GM19452 (cell line): ENCODE measurements at regions not wholly inside any gene's neighbourhood (a gene's known extent, or its start where the extent isn't known, plus 50 kb on each side); places are given as distances from the start of the nearest gene placed in this dataset.

ENCODE experiments used
- ATAC-seq: cut with Tn5 transposase; IDR thresholded peaks from one replicate; pipeline ENCODE4 v1.9.1; 2021; ENCODE audit not compliant: unreplicated experiment

- no peak for ATAC-seq
Observed at GRCh38 chr1:25024615-25025350, 94.7 kb upstream of the RUNX3 start.

- no peak for ATAC-seq
Observed at GRCh38 chr1:25023826-25024225, 93.8 kb upstream of the RUNX3 start.

GRCh38 chr1:25023190-25023578 lies 93.1 kb upstream of the RUNX3 start:
- no peak for ATAC-seq

- ATAC-seq: peak; percentile 75
Observed at GRCh38 chr1:25022361-25023189, 92.5 kb upstream of the RUNX3 start.

- ATAC-seq: no peak
Observed at GRCh38 chr1:25021591-25022215, 91.6 kb upstream of the RUNX3 start.

- no peak for ATAC-seq
Observed at GRCh38 chr1:25020851-25021590, 90.9 kb upstream of the RUNX3 start.

GRCh38 chr1:25020173-25020845 lies 90.2 kb upstream of the RUNX3 start:
- ATAC-seq: no peak

- peak; percentile 44 for ATAC-seq
Observed at GRCh38 chr1:25019337-25020172, 89.5 kb upstream of the RUNX3 start.

GRCh38 chr1:25018943-25019336 lies 88.9 kb upstream of the RUNX3 start:
- ATAC-seq: no peak

GRCh38 chr1:25018110-25018735 lies 88.1 kb upstream of the RUNX3 start:
- ATAC-seq: no peak

- ATAC-seq: no peak
Observed at GRCh38 chr1:25017436-25018109, 87.5 kb upstream of the RUNX3 start.

GRCh38 chr1:25012966-25013962 lies 83.2 kb upstream of the RUNX3 start:
- ATAC-seq: no peak

- ATAC-seq: no peak
Observed at GRCh38 chr1:25011943-25012638, 82.0 kb upstream of the RUNX3 start.

GRCh38 chr1:25011275-25011674 lies 81.2 kb upstream of the RUNX3 start:
- ATAC-seq: no peak

GRCh38 chr1:25009671-25010262 lies 79.7 kb upstream of the RUNX3 start:
- ATAC-seq: no peak

GRCh38 chr1:25008192-25008485 lies 78.1 kb upstream of the RUNX3 start:
- ATAC-seq: no peak
